Smooth muscle cell (in vitro differentiated cells): ENCODE measurements at regions not wholly inside any gene's neighbourhood (a gene's known extent, or its start where the extent isn't known, plus 50 kb on each side); places are given as distances from the start of the nearest gene placed in this dataset.

ENCODE experiments used
- DNase-seq: peaks from one replicate; lab custom pipeline; 2025; ENCODE audit not compliant: unreplicated experiment; lab: John Stamatoyannopoulos, UW
- H2AFZ ChIP-seq: fragments of 200-600 bp; sonication (generic); 2 replicates; pipeline ENCODE4 v1.6.0; 2016; ENCODE audit warnings: antibody characterized with exemption, low read depth, mild to moderate bottlenecking
- H3F3A ChIP-seq: fragments of 200-600 bp; sonication (generic); 2 replicates; pipeline ENCODE4 v1.6.0; 2017; ENCODE audit warnings: antibody characterized with exemption, low read depth
- H3K27ac ChIP-seq: fragments of 200-600 bp; sonication (generic); 2 replicates; pipeline ENCODE4 v1.5.1; 2016; ENCODE audit warnings: low read depth, mild to moderate bottlenecking
- H3K27me3 ChIP-seq: fragments of 200-600 bp; sonication (generic); 2 replicates; pipeline ENCODE4 v1.6.1; 2016; ENCODE audit warnings: low read depth, mild to moderate bottlenecking
- H3K36me3 ChIP-seq: fragments of 200-600 bp; sonication (generic); 2 replicates; pipeline ENCODE4 v1.5.1; 2016; ENCODE audit warnings: low read depth
- H3K4me1 ChIP-seq: fragments of 200-600 bp; sonication (generic); 2 replicates; pipeline ENCODE4 v1.5.1; 2016; ENCODE audit warnings: low read depth
- H3K4me2 ChIP-seq: fragments of 200-600 bp; sonication (generic); 2 replicates; pipeline ENCODE4 v1.6.0; 2016; ENCODE audit warnings: mild to moderate bottlenecking
- H3K4me3 ChIP-seq: fragments of 200-600 bp; sonication (generic); 2 replicates; pipeline ENCODE4 v1.5.1; 2016; ENCODE audit warnings: mild to moderate bottlenecking
- H3K79me2 ChIP-seq: fragments of 200-600 bp; sonication (generic); 2 replicates; pipeline ENCODE4 v1.6.0; 2016; ENCODE audit warnings: low read depth, mild to moderate bottlenecking
- H3K9ac ChIP-seq: fragments of 200-600 bp; sonication (generic); 2 replicates; pipeline ENCODE4 v1.6.0; 2016; ENCODE audit warnings: low read depth
- H3K9me3 ChIP-seq: fragments of 200-600 bp; sonication (generic); replicated peaks from 2 replicates; pipeline ENCODE4 v1.5.1; 2016; ENCODE audit warnings: low read depth
- H4K20me1 ChIP-seq: fragments of 200-600 bp; sonication (generic); 2 replicates; pipeline ENCODE4 v1.6.0; 2016; ENCODE audit warnings: low read depth
- WGBS: methylation state at CpG from one replicate; pipeline ENCODE4 v1.1.7; 2016; ENCODE audit warnings: low lambda C conversion rate; 5-methylcytosine and 5-hydroxymethylcytosine counted together
- TF ChIP-seq, protein P1 (sequence below): fragments of 200-600 bp; sonication (generic); IDR thresholded peaks from 2 replicates; pipeline ENCODE4 v1.5.1; 2017; ENCODE audit warnings: borderline replicate concordance, mild to moderate bottlenecking, antibody characterized with exemption; ENCODE audit not compliant: insufficient read depth, poor library complexity, severe bottlenecking

DNA sequence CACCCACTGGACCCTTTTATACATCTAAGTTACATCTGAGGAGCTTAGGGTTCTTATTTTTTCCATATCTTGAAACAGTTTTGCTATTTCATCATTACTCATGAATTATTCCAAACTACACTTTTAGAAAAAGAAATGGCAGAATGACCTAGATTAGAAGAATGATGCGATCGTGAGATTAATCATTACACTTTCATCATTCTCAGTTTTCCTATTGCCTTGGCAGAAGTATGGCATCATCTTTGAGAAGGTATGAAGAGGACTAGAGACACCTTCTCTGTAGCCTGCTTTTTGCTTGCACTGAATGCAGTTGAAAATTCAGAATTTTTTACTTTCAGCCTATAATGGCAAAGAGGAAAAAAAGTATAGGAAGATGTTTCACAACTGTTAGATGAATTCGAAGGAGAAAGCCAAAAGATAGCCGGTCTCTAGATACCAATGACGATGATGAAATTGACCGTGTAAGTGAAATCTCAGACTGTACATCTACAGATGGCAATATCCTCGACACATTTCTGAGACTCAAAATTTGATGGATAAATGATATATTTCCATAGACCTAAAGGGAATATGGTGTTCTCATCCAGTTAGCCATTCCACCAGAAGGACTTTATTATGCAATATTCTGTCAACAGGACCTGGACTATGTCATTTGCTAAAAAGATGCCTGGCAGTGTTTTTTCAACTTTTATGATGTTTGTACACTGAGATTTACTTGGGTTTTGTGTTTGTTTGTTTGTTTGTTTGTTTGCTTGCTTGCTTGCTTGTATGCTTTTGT lies 191.8 kb downstream of the TOMM20 start:
- Histone ChIP-seq H3K79me2 (no peaks in the 10 kb centered on the region), H3K36me3 (no peaks in the 10 kb centered on the region), H2AFZ (no peak overlapping the region), H3K4me2 (no peak overlapping the region), H4K20me1 (no peaks in the 10 kb centered on the region), H3K9me3 (no peaks in the 10 kb centered on the region), H3K4me1 (no peaks in the 10 kb centered on the region), H3K4me3 (no peak overlapping the region), H3F3A (peaks cover 7% of the 10 kb centered on the region), H3K27ac (no peak overlapping the region), H3K9ac (no peak overlapping the region), H3K27me3 (no peaks in the 10 kb centered on the region)
- no peak for DNase-seq
- WGBS = 89% methylated on average over 7 of the region's 7 CpGs
- TF ChIP-seq, protein P1, sequence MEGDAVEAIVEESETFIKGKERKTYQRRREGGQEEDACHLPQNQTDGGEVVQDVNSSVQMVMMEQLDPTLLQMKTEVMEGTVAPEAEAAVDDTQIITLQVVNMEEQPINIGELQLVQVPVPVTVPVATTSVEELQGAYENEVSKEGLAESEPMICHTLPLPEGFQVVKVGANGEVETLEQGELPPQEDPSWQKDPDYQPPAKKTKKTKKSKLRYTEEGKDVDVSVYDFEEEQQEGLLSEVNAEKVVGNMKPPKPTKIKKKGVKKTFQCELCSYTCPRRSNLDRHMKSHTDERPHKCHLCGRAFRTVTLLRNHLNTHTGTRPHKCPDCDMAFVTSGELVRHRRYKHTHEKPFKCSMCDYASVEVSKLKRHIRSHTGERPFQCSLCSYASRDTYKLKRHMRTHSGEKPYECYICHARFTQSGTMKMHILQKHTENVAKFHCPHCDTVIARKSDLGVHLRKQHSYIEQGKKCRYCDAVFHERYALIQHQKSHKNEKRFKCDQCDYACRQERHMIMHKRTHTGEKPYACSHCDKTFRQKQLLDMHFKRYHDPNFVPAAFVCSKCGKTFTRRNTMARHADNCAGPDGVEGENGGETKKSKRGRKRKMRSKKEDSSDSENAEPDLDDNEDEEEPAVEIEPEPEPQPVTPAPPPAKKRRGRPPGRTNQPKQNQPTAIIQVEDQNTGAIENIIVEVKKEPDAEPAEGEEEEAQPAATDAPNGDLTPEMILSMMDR = no peak

DNA sequence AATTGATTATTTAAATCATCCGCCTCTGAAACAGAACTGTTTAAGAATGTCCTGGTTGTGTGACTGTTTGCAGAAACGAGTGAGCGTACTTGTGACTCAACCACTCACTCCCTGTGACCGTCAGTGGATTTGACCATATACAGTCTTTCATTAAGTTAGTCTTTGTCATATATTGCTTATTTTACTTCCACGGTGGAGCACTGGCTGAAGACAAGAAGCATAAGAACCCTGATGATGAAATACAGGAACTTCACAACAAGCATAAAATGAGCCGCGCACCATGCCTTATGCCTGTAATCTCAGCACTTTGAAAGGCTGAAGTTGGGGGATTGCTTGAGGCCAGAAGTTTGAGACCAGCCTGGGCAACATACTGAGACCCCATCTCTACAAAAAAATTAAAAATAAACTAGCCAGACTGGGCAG lies 194.0 kb downstream of the TOMM20 start:
- Histone ChIP-seq H2AFZ (no peak overlapping the region), H3K27ac (peak overlapping the region; percentile 76)
- no peak for DNase-seq

GRCh38 chr1:234933475-234933874 lies 195.2 kb downstream of the TOMM20 start:
- no peak for DNase-seq
- Histone ChIP-seq H4K20me1 (no peaks in the 10 kb centered on the region), H3K4me3 (no peak overlapping the region), H3K36me3 (no peaks in the 10 kb centered on the region), H2AFZ (no peak overlapping the region), H3K4me2 (peak overlapping the region; percentile 33), H3F3A (peaks cover 7% of the 10 kb centered on the region), H3K9me3 (no peaks in the 10 kb centered on the region), H3K4me1 (peaks cover 6% of the 10 kb centered on the region), H3K27ac (peak overlapping the region; percentile 76), H3K79me2 (no peaks in the 10 kb centered on the region), H3K9ac (no peak overlapping the region), H3K27me3 (no peaks in the 10 kb centered on the region)
- TF ChIP-seq, protein P1 = no peak
- WGBS = 14% methylated on average over 2 of the region's 2 CpGs

More for the DNA sequence above, 194.0 kb downstream of the TOMM20 start:
- H3F3A ChIP-seq = peaks cover 7% of the 10 kb centered on the region
- H3K4me2 ChIP-seq = no peak overlapping the region
- WGBS = 22% methylated on average over 7 of the region's 7 CpGs
- H3K4me3 ChIP-seq = no peak overlapping the region
- no peaks in the 10 kb centered on the region for H3K9me3 ChIP-seq
- TF ChIP-seq, protein P1 = no peak
- H4K20me1 ChIP-seq = no peaks in the 10 kb centered on the region
- H3K79me2 ChIP-seq = no peaks in the 10 kb centered on the region
- no peaks in the 10 kb centered on the region for H3K36me3 ChIP-seq
- no peak overlapping the region for H3K9ac ChIP-seq
- H3K27me3 ChIP-seq = no peaks in the 10 kb centered on the region
- no peaks in the 10 kb centered on the region for H3K4me1 ChIP-seq
